Hematopoietic multipotent progenitor cell treated with erythropoietin and hydrocortisone succinate and interleukin-3 and kit ligand, for 15 days (in vitro differentiated cells): ENCODE measurements at regions not wholly inside any gene's neighbourhood (a gene's known extent, or its start where the extent isn't known, plus 50 kb on each side); places are given as distances from the start of the nearest gene placed in this dataset.
"Not testable (repeated sequence)": the region's sequence is repeated elsewhere in the genome, so short reads cannot be mapped to it uniquely, and the experiment has no call there.

Experiments
- DNase-seq: peaks from one replicate; pipeline ENCODE4 v3.0.0-alpha.2; 2015; ENCODE audit warnings: low spot score

DNA sequence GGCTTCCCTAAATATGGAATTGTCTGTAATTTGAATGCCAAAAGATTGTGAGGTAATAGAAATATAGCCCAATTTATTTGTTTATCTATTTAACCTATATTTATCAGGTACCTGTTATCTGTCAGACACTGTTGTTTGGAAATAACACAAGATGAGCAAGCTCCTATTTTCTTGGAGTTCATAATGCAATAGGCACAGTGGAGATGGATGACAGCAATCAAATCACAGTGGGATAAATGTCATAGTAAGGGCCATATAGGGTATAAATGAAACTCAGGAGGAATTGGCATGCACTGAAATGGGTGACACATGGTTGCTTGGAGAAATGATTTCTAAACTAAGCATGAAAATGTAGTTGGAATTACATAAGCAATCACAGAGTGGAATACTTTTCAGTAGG lies 761.8 kb upstream of the MBL2 start:
- DNase-seq: no peak

DNA sequence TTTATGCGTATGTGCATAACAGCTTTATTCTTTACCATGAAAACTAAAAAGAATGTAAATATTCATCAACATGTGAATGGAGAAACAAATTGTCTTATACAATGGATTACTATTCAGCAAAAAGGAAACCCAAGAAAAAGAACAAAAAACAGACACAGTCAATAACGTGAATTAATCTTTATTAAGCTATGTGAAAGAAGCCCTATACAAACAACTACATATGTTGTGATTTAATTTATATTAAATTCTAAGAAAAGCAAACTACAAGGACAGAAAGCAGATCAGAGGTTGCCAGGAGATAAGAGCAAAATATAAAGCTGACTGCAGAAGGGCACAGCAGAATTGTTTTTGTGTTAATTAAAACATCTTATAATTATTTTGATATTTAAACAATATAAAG lies 756.4 kb upstream of the MBL2 start:
- no peak for DNase-seq

DNA sequence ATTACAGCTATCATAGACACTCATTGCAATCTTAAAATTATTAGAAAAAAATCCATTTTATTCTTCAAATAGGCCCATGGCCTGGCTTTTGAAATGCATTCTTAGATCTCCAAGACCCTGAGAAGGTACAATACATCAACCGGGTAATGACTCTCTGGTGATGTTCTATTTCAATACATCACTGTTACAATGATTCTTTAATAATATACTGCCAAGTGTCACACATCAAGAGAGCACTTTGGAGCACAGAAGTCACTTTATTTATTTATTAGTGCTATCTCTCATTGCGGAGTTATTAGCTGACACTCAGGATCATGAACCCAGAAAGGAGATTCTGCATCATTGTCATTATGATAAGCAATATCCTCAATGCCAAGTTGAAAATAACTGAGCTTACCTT lies 748.5 kb upstream of the MBL2 start:
- DNase-seq: no peak

DNA sequence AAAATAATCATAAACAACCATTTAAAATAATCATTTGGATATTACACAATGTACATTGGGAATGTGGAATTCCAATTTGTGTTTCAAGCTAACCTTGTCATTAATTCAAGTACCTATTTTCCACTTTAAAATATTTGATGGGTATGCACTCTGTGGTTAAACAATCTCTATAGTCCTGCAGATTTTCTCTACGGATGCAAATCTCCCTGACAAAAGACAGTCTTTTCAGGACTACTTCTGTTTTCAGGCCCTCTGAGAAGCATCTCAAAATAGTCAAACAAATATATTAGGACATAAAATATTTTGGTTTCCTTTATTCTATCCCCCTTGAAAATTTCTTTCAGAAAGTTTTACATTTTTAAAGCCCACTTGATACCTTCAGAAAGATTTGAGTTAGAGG lies 735.6 kb upstream of the MBL2 start:
- DNase-seq: no peak

DNA sequence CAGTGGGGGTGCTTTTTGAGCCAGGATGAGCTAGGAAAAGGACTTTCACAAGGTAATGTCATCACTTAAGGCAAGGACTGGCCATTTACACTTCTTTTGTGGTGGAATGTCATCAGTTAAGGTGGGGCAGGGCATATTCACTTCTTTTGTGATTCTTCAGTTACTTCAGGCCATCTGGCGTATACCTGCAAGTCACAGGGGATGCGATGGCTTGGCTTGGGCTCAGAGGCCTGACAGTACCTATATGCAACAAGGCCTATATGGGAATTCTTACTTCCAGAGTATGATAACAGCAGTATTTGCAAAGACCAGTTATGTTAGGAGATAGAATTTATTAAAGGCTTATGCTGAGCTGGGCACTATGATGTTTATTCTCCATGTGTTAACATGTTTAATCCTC lies 731.9 kb upstream of the MBL2 start:
- DNase-seq: not testable (repeated sequence)

DNA sequence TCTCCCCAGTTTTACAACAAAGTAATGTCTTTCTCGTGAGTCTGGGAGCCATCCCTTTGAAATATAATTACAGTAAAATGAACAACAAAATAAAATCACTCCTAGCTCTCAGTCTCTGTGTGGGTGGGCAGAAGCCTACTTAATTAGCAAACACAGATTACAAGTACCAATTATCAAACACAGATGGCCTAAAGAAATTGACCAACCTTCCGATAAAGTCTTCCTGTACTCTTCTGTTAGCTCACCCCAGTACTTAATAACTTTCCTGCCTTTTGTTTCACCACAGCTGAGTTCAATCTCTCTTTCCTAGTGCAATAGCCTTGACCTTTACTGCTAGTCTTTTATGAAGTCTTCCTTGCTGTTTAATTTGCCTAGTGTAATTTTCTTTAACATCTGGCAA lies 719.2 kb upstream of the MBL2 start:
- DNase-seq: no peak

DNA sequence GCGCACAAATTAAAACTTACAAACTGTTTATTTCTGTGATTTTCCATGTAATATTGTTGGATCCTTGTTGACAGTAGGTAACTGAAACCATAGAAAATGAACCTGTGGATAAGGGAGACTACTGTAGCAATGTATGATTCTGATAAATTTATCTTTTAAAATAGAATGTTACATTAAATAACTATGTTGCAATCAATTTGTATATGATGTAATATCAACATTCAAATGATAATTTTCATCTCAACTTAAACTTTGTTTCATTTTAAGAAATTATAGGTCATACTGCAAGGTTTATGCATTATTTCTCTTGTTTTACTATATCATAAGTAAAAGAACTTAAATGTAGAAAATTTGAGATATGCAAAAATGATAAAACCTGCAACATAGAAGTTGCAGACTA lies 718.0 kb upstream of the MBL2 start:
- DNase-seq: no peak

DNA sequence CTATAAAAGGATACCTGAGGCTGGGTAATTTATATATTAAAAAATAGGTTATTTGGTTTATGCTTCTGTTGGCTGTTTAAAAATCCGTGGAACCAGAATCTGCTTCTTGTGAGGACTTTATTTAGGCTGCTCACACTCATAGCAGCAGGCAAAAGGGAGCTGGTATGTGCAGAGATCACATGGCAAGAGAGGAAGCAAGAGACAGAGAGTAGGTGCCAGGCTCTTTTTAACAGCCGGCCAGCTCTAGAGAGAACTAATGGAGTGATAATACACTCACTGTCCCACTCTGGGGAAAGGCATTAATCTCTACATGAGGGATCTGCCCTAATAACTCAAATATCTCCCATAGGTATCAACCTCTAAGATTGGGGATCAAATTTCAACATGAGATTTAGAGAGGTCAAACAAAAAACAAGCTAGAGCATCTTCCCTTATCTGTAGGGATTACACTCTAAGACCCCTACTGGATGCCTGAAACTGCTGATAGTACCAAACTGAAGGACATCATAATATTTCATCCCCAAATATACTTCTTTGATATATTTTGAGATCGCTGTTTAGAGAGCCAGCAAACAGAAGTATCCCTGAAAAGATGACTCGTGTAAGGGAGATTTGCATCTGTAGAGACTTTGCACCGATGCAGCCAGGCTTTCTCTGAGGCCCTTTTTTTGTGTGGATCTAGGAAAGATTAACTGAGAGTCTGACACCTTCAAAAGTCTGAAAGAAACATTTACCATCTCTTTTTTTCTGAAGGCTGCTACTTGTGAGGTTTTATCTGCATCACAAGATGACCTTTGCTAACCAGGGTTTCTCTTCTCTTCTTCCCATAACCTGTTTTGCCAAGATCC lies 717.0 kb upstream of the MBL2 start:
- DNase-seq: no peak

DNA sequence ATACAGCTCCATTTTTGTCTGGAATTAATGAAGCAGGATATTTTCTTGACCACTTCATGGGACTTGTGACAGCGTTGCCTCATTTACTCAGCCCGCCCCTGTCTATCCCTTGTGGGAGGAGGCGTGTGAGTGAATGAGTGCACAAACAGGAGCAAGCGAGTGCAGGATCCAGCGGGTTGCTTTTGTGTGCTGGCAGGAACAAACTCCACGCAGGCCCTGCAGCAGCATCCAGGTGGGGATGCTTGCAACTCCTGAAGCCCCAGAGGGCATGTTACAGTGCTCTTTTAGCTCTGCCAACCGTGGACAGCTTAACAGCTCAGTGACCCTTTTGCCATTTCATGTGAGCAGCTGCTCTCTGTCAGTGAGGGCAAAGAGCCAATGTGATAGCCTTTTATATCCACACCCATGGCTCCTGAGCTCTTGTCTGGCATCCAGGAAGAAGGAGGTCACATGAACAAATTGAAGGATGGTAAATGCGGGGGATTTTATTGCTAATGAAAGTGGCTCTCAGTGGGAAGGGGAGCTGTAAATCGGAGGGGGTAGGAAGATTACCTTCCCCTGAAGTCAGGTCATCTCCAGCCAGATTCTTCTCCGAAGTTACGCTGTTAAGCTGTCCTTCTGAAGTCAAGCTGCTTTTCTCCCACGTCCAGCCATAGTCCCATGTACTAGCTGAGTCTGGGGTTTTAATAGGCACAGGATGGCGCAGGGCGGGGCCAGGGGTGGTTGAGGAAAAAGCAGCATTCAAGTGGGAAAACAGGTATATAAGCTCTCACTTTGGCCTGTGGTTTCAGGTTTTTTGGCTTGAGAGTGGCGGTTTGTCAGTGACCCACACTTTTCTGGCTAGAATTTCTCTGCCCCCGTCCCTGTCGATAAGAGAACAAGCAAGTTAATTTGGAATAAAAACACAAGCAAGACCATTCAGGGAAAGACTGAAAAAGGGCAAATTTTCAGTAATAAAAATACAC lies 714.7 kb upstream of the MBL2 start:
- no peak for DNase-seq

DNA sequence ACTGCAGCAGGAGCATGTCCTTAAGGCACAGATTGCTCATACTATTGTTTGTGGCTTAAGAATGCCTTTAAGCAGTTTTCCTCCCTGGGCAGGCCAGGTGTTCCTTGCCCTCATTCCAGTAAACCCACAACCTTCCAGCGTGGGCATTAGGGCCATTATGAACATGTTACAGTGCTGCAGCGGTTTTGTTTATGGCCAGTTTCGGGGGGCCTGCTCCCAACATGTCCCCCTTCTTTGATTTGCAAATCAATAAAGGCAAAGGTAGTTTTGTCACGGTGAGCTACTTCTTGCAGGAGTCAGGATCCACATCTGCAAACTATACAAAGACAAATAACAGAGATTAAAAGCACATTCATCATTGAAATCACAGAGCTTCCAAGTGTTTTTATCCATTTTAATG lies 712.8 kb upstream of the MBL2 start:
- not testable (repeated sequence) for DNase-seq

DNA sequence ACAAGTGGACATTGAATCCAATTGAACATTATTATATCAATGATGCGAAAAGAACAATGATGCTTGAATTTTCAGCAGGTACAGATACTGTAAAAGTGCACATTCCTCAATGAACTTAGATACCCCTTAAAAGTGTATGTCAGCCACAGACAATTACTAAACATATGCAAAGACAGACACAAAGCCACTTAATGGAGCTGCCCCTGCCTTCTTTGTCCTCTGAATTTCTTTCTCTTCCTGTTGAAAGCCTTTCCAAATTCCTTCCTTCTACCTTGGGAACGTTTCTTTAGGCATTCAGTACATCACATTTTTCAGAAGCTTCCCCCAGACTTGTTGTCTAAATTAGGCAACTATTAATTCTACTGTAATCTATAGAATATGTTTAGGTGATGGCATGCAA lies 706.8 kb upstream of the MBL2 start:
- DNase-seq: no peak

DNA sequence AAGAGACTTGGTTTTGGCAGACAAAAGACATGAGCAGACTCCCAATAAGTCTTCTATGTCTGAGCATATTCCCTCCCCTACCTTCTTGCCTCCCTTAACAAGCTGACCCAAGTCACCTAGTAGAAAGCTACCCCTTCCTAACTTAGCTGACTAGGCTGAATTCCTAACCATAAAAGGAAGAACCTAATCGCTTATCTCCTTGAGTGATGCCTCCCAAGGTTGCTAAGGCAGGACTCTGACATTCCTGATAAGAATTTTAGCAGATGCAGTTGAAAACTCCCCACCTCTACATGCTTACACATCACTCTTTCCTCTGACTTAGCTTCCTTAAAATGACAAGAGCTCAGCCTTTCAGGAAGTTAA lies 704.7 kb upstream of the MBL2 start:
- no peak for DNase-seq

DNA sequence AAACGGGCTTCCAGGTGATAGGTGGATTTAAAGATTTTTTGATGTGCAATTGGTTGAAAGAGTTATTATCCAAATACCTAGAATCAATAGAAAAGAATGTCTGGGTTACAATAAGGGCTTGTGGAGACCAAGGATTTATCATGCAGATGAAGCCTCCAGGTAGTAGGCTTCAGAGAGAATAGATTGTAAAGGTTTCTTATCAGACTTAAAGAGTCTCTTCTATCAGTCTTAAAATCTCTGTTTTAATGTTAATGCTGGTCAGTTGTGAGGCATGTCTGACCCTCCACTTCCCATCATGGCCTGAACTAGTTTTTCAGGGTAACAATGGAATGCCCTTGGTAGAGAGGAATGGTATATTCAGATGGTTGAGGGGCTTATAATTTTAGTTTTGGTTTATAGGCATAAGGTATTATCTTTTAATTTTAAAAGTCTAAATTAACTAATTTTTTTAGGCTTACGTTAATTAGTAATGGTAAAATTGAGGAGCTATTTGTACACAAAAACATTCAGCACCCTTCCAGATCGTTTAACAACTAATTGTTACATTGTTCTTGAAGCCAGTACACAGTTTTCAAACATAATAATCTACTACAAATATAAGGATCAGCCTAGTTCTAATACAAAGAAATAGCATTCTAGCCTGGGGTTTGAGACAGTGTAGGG lies 704.2 kb upstream of the MBL2 start:
- DNase-seq: no peak

DNA sequence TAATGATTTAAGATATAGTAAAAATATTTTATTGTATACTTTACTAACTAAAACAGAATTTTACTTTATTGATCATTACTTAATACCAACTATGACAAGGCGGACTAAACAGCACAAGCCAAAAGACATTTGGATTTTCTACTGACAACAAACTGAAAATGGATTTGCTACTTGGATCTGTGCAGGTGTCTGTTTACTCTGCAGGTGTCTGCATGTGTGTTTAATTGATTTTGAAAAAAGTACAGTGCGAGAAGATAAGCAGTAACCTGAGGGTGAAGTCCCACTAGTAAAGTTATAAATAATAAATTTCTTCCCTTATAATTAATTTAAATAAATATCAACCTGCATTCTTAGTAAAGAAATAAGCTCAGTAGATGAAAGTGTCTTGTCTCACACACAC lies 696.8 kb upstream of the MBL2 start:
- no peak for DNase-seq

DNA sequence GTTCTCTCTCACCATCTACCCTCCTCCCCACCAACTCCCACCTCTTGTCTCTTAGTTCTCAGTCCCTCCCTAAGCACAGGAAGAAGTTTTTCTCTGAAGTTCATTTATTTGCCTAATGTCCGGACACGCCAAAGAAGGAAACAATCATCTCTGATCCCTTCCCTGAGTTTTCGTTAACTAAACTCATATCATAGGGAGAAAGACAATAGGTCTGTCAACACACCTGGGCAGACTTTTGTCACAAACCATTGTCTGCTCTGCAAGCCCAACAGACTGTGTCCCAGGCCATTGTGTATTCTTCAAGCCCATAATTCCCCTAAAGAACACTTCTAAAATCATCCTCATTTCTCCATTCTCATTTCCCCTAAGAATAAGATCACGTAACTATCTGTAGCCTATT lies 691.0 kb upstream of the MBL2 start:
- DNase-seq: no peak

DNA sequence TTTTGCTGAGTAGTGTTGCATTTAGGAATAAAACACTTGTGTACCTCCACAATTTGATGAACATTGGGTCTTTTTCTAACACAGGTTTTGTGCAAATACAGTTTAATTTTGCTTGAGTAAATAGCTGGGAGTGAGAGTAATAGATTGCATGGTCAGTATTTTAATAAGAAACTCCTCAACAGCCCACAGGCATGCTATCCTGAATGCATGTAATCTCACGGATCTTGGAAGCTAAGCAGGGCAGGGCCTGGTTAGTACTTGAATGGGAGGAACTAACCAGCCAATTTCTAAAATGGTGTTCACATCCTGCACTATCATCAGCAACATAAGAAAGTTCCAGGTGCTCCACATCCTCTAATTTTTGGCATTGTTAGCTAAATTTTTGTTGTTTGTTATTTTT lies 685.4 kb upstream of the MBL2 start:
- DNase-seq: no peak

DNA sequence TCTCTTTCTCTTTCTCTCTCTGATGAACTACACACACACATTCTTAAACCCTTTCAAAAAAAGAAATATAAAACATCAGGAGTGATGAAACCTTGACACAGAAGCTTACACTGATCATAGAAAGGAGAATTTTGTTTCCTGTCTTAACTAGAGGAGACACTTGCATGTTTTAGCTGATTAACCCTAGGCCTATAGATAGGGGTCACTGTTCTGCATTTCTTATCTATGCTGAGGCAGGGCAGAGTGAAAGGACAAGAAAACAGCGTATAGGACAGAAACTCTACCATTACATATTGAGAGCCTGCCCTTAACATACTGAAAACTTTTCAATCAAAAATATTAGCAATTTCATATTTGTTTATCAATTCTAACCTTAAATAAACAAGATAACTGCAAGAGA lies 680.6 kb upstream of the MBL2 start:
- DNase-seq: no peak

DNA sequence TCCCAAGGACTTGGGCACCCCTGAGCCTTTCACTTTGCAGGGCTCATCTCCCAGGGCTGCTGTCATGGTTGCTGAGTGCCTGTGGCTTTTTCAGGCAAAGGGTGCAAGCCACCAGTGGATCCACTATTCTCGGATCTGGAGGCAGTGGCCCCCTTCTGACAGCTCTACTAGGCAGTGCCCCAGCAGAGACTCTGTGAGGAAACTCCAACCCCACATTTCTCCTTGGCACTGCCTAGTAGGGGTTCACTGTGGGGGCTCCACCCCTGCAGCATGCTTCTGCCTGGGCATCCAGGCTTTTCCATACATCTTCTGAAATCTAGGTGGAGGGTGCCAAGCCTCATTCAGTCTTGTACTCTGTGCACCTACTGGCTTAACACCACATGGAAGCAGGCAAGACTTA lies 675.0 kb upstream of the MBL2 start:
- DNase-seq: no peak

DNA sequence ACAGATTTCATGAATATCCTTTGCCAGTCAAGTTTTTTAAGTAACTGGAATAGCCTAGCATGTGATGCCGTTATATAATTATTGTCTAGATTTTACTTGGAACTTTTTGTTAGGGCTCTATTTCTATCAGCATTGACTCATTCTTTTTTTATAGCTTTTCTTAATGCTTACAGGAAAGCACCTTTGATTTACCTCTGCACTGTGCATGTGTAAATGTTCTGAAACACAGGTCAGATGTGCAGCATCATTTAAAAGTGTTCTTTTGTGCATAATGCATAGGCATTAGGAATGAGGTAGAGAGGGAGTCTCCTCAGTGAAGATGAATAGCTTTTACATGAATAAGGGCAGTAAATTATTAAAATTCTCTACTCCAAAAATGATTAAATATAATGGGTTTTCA lies 669.3 kb upstream of the MBL2 start:
- DNase-seq: no peak

DNA sequence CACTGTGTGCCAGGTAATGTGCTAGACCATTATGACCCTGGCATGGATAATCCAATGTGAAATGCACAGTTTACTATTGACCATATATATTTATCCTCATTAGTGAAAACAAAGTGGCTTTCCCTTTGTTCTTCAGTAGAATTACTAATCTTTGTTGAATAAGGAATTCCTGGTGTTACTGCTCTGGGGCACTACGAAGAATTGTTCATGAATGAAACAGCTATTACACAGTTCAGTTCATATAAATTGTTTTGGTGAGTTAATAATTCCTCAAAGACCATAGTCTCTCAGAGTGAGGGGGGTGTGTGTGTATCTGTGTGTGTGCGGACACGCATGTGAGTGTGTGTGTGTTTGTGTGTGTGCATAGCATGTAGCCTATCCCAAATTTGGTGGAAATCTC lies 668.0 kb upstream of the MBL2 start:
- no peak for DNase-seq

DNA sequence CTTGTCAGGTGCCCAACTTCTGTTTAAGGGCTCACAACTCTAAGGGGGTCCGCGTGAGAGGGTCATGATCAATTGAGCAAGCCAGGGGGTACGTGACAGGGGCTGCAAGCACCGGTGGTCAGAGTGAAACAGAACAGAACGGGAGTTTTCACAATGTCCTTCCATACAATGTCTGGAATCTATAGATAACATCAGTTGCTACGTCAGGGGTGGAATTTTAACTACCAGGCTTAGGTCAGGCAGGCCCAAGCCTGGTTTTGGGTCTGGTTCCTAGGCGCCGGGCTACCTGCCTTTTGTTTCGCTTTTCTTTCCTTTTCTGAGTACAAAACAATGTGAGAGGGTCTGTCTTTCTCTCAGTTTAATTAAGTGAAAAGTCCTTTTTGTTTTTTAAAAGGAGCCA lies 666.5 kb upstream of the MBL2 start:
- not testable (repeated sequence) for DNase-seq

DNA sequence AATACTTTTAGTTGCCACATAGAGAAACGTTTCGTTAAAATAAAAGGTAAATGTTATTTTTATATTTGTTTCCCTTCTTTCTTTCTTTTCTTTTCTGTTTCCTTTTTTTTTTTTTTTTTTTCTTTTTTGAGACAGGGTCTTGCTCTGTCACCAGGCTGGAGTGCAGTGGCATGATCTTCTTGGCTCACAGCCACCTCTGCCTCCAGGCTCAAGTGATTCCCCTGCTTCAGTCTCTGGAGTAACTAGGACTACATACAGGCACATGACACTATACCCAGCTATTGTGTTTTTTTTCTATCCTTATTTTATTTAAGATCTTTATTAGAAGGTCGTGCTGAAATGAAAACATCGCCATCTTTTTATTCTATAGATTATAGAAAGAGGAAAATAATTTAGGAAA lies 661.8 kb upstream of the MBL2 start:
- DNase-seq: no peak

DNA sequence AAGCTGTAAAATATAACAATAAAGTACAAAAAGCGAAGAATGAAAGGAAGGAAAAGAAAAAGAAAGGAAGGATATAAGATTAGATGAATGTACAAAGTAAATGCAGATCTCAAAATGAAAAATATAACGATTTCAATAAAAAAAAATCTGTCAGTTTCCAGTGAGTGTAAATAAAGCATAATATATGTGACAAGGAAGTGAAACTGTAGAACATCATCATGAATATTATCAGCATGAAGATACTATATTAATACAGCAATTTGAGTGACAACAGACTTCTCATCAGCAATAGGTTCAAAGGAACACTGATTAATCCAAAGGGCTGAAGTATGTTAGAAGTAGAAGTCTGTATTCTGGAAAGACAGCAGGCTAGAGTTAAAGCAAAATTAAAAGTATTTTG lies 659.5 kb upstream of the MBL2 start:
- DNase-seq: no peak
